ENCODE measurements at regions not wholly inside any gene's neighbourhood (a gene's known extent, or its start where the extent isn't known, plus 50 kb on each side); places are given as distances from the start of the nearest gene placed in this dataset.
"Not testable (repeated sequence)": the region's sequence is repeated elsewhere in the genome, so short reads cannot be mapped to it uniquely, and the experiment has no call there.

GRCh38 chr5:29462241-29462640 lies 1731.2 kb upstream of the CDH6 start:
- H3K9ac ChIP-seq (ENCODE audit: low read length in 3 of 3), result no peak overlapping the region
- intact Hi-C loops (cut with DNase I), result no loop called here
- no peaks in the 10 kb centered on the region for H3K9me3 ChIP-seq (ENCODE audit: control insufficient read depth in 2 of 3, insufficient read depth in 1 of 3, low read length in 3 of 3)
- no peak overlapping the region for H3K27ac ChIP-seq (ENCODE audit: low read depth in 2 of 2, low read length in 2 of 2)
- H3K4me1 ChIP-seq (ENCODE audit: control insufficient read depth in 2 of 3, insufficient read depth in 2 of 3, low read depth in 1 of 3, low read length in 3 of 3), result no peaks in the 10 kb centered on the region
- TF ChIP-seq, protein P1, sequence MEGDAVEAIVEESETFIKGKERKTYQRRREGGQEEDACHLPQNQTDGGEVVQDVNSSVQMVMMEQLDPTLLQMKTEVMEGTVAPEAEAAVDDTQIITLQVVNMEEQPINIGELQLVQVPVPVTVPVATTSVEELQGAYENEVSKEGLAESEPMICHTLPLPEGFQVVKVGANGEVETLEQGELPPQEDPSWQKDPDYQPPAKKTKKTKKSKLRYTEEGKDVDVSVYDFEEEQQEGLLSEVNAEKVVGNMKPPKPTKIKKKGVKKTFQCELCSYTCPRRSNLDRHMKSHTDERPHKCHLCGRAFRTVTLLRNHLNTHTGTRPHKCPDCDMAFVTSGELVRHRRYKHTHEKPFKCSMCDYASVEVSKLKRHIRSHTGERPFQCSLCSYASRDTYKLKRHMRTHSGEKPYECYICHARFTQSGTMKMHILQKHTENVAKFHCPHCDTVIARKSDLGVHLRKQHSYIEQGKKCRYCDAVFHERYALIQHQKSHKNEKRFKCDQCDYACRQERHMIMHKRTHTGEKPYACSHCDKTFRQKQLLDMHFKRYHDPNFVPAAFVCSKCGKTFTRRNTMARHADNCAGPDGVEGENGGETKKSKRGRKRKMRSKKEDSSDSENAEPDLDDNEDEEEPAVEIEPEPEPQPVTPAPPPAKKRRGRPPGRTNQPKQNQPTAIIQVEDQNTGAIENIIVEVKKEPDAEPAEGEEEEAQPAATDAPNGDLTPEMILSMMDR (IDR thresholded peaks at IDR 0.05; ENCODE audit: borderline replicate concordance, extremely low read depth, insufficient read depth), result no peak
- H3K27me3 ChIP-seq (ENCODE audit: control insufficient read depth, insufficient read depth, low read length), result no peaks in the 10 kb centered on the region
- no peaks in the 10 kb centered on the region for H3K36me3 ChIP-seq (ENCODE audit: control insufficient read depth in 2 of 3, insufficient read depth in 3 of 3, low read length in 3 of 3)
- no peak for DNase-seq
- H3K4me3 ChIP-seq (ENCODE audit: low read length in 3 of 3), result no peak overlapping the region
- no peak for FAIRE-seq

DNA sequence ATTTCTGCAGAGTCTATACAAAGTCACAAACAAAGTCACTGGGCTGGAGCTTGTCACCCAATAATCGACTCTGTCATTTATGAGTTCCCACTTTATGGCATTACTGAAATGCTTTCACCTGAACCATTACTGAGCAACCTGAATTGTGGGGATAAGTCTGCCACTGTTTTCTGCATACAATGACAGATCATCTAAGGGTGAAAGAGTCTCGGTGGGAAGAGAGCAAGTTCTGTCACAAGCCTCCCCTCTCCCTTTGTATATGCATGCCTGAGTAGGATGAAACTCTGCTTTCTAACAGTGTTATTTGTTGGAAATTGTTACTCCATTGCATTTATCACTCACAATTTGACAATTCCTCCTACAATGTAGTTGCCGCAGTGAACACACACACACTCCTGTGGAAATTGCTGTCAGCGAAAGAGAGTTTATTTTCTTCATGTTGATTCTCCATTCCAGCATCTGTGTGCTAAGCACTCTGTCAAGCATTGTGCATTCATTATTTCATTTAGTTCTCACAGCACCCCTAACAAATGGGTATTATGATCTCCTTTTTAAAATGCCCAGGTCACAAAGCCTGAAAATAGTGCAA lies 1732.4 kb upstream of the CDH6 start:
- Histone ChIP-seq H3K27ac (ENCODE audit: low read depth in 2 of 2, low read length in 2 of 2) (no peak overlapping the region), H3K36me3 (ENCODE audit: control insufficient read depth in 2 of 3, insufficient read depth in 3 of 3, low read length in 3 of 3) (no peaks in the 10 kb centered on the region), H3K4me1 (ENCODE audit: control insufficient read depth in 2 of 3, insufficient read depth in 2 of 3, low read depth in 1 of 3, low read length in 3 of 3) (no peaks in the 10 kb centered on the region), H3K9ac (ENCODE audit: low read length in 3 of 3) (no peak overlapping the region), H3K4me3 (ENCODE audit: low read length in 3 of 3) (no peak overlapping the region), H3K27me3 (ENCODE audit: control insufficient read depth, insufficient read depth, low read length) (no peaks in the 10 kb centered on the region), H3K9me3 (ENCODE audit: control insufficient read depth in 2 of 3, insufficient read depth in 1 of 3, low read length in 3 of 3) (no peaks in the 10 kb centered on the region)
- intact Hi-C loops (cut with DNase I), result no loop called here
- FAIRE-seq, result no peak
- TF ChIP-seq, protein P1 (IDR thresholded peaks at IDR 0.05; ENCODE audit: borderline replicate concordance, extremely low read depth, insufficient read depth), result no peak
- DNase-seq, result no peak

GRCh38 chr5:29451004-29451403 lies 1742.5 kb upstream of the CDH6 start:
- H3K4me3 ChIP-seq (ENCODE audit: low read length in 3 of 3); H3K9ac ChIP-seq (ENCODE audit: low read length in 3 of 3); H3K36me3 ChIP-seq (ENCODE audit: control insufficient read depth in 2 of 3, insufficient read depth in 3 of 3, low read length in 3 of 3); H3K4me1 ChIP-seq (ENCODE audit: control insufficient read depth in 2 of 3, insufficient read depth in 2 of 3, low read depth in 1 of 3, low read length in 3 of 3); intact Hi-C loops (cut with DNase I); FAIRE-seq; H3K27ac ChIP-seq (ENCODE audit: low read depth in 2 of 2, low read length in 2 of 2); H3K9me3 ChIP-seq (ENCODE audit: control insufficient read depth in 2 of 3, insufficient read depth in 1 of 3, low read length in 3 of 3); H3K27me3 ChIP-seq (ENCODE audit: control insufficient read depth, insufficient read depth, low read length); DNase-seq: not testable (repeated sequence)

GRCh38 chr5:29414681-29415080 lies 1778.8 kb upstream of the CDH6 start:
- no peak for FAIRE-seq

More at GRCh38 chr5:29414681-29415080, 1778.8 kb upstream of the CDH6 start:
- DNase-seq, result no peak
- intact Hi-C loops (cut with DNase I), result no loop called here
- Histone ChIP-seq H3K27me3 (ENCODE audit: control insufficient read depth, insufficient read depth, low read length) (no peaks in the 10 kb centered on the region), H3K4me3 (ENCODE audit: low read length in 3 of 3) (no peak overlapping the region), H3K4me1 (ENCODE audit: control insufficient read depth in 2 of 3, insufficient read depth in 2 of 3, low read depth in 1 of 3, low read length in 3 of 3) (no peaks in the 10 kb centered on the region), H3K27ac (ENCODE audit: low read depth in 2 of 2, low read length in 2 of 2) (no peak overlapping the region), H3K36me3 (ENCODE audit: control insufficient read depth in 2 of 3, insufficient read depth in 3 of 3, low read length in 3 of 3) (no peaks in the 10 kb centered on the region), H3K9me3 (ENCODE audit: control insufficient read depth in 2 of 3, insufficient read depth in 1 of 3, low read length in 3 of 3) (no peaks in the 10 kb centered on the region), H3K9ac (ENCODE audit: low read length in 3 of 3) (no peak overlapping the region)
- TF ChIP-seq, protein P1 (IDR thresholded peaks at IDR 0.05; ENCODE audit: borderline replicate concordance, extremely low read depth, insufficient read depth), result no peak
